Adrenal gland (tissue), 5 donors: ENCODE measurements at regions not wholly inside any gene's neighbourhood (a gene's known extent, or its start where the extent isn't known, plus 50 kb on each side); places are given as distances from the start of the nearest gene placed in this dataset.

Experiments
- CTCF ChIP-seq, 6 experiments: fragments of 450-650 bp in 4 of 6; fragments of 200-600 bp in 2 of 6; sonication (generic) in 1 of 6; IDR thresholded peaks; 1 replicate in 5 of 6; 2 replicates in 1 of 6; pipeline versions ENCODE4 v1.5.1 to v1.8.0; 2016 to 2021; ENCODE audit warnings: antibody characterized with exemption in 6 of 6, mild to moderate bottlenecking in 2 of 6, moderate library complexity in 1 of 6
- POLR2A ChIP-seq, 2 donors: fragments of 450-650 bp; IDR thresholded peaks; one replicate each; pipeline ENCODE4 v1.6.1; 2017; ENCODE audit warnings: antibody characterized with exemption in 2 of 2, mild to moderate bottlenecking in 2 of 2, moderate library complexity in 1 of 2
- donor health status: DM: no; HTN: no; CAD: no.

- TF ChIP-seq POLR2A (IDR thresholded peaks at IDR 0.05), result no peak
- no peak for TF ChIP-seq CTCF (IDR thresholded peaks at IDR 0.05)
Measured at GRCh38 chr7:68967598-68967997, 630.7 kb upstream of the AUTS2 start.
